ENCODE measurements at regions not wholly inside any gene's neighbourhood (a gene's known extent, or its start where the extent isn't known, plus 50 kb on each side); places are given as distances from the start of the nearest gene placed in this dataset.

DNA sequence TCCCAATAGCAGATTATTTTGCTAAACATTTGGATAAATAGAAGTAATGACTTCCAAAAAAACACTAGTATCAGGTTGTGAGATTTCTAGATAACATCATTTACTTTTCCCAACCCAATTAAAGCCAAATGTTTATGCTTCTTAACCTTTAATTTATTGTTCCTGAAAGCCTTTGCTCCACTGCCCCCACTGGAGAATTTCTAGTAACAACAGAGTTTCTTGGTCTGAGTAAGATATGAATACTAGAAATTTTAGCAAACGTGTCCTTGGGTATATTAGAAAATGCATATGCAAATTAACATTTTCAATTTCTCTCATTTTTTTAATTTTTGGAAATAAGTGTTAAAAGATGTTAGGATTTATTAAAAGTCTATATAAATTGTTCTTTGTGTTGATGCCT lies 958.0 kb upstream of the PHF14 start:
- Histone ChIP-seq H3K4me1 (no peaks in the 10 kb centered on the region), H3K27me3 (no peaks in the 10 kb centered on the region), H3K4me3 (no peak overlapping the region), H3K36me3 (ENCODE audit: low read depth, missing control alignments) (no peaks in the 10 kb centered on the region), H3K27ac (no peak overlapping the region), H3K9me3 (no peaks in the 10 kb centered on the region)
- 35 to 49% methylated on average over 1 of the region's 1 CpG for WGBS, 2 donors
- intact Hi-C loops (cut with DNase I; ENCODE audit: low total_unique reads) = no loop called here
- DNase-seq = no peak
- TF ChIP-seq POLR2A (IDR thresholded peaks at IDR 0.05) = no peak
- TF ChIP-seq, protein P1, sequence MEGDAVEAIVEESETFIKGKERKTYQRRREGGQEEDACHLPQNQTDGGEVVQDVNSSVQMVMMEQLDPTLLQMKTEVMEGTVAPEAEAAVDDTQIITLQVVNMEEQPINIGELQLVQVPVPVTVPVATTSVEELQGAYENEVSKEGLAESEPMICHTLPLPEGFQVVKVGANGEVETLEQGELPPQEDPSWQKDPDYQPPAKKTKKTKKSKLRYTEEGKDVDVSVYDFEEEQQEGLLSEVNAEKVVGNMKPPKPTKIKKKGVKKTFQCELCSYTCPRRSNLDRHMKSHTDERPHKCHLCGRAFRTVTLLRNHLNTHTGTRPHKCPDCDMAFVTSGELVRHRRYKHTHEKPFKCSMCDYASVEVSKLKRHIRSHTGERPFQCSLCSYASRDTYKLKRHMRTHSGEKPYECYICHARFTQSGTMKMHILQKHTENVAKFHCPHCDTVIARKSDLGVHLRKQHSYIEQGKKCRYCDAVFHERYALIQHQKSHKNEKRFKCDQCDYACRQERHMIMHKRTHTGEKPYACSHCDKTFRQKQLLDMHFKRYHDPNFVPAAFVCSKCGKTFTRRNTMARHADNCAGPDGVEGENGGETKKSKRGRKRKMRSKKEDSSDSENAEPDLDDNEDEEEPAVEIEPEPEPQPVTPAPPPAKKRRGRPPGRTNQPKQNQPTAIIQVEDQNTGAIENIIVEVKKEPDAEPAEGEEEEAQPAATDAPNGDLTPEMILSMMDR (IDR thresholded peaks at IDR 0.05) = no peak

DNA sequence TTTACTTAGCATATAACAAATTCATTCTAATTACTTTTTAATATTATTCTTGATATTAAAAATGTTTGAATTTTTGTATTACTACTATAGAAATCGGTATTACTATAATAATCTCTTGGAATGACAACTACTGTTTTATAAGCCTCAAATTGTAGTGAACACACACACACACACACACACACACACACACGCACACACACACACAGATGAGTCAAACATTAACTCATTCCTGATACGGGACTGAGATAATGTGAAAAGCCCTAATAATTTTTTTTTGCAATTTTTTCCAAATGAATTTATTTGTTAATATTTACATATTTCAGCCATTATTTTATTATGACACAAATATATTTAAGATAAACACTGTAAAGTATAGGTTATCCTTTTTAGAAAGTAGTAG lies 951.2 kb upstream of the PHF14 start:
- no peak for DNase-seq
- WGBS, 2 donors = 83 to 91% methylated on average over 3 of the region's 3 CpGs
- intact Hi-C loops (cut with DNase I; ENCODE audit: low total_unique reads) = no loop called here

DNA sequence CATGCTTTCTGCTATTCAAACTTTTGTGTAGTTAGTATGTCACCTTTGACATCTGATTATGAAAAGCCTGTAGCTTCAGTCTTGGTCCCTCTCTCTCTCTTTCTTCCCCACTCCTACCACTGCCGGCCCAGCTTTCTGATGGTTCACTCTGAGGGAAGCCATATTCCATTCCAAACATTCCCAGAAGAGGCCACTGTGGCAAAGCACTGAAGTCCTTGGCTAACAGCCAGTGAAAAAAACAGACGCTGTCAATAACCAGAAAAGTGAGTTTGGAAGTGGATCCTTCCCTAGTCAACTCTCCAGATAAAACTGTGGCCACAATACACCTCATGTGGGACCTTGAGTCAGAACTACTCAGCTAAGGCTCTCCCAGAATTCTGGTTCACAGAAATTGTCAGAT lies 950.7 kb upstream of the PHF14 start:
- H3K27ac ChIP-seq = no peak overlapping the region
- no peaks in the 10 kb centered on the region for H3K27me3 ChIP-seq
- no peaks in the 10 kb centered on the region for H3K9me3 ChIP-seq
- H3K4me1 ChIP-seq = no peaks in the 10 kb centered on the region
- intact Hi-C loops (cut with DNase I; ENCODE audit: low total_unique reads) = no loop called here
- WGBS, 2 donors = 32 to 35% methylated on average over 2 of the region's 2 CpGs
- H3K36me3 ChIP-seq (ENCODE audit: low read depth, missing control alignments) = no peaks in the 10 kb centered on the region
- no peak for TF ChIP-seq POLR2A (IDR thresholded peaks at IDR 0.05)
- TF ChIP-seq, protein P1 (IDR thresholded peaks at IDR 0.05) = peak in 1 of 3 experiments; percentile 13
- H3K4me3 ChIP-seq = no peak overlapping the region
- peak; percentile 17 for DNase-seq

More for the DNA sequence above, 951.2 kb upstream of the PHF14 start:
- no peaks in the 10 kb centered on the region for H3K27me3 ChIP-seq
- no peaks in the 10 kb centered on the region for H3K4me1 ChIP-seq
- H3K4me3 ChIP-seq = no peak overlapping the region
- no peaks in the 10 kb centered on the region for H3K9me3 ChIP-seq
- H3K27ac ChIP-seq = no peak overlapping the region
- no peak for TF ChIP-seq POLR2A (IDR thresholded peaks at IDR 0.05)
- TF ChIP-seq, protein P1 (IDR thresholded peaks at IDR 0.05) = no peak
- no peaks in the 10 kb centered on the region for H3K36me3 ChIP-seq (ENCODE audit: low read depth, missing control alignments)

DNA sequence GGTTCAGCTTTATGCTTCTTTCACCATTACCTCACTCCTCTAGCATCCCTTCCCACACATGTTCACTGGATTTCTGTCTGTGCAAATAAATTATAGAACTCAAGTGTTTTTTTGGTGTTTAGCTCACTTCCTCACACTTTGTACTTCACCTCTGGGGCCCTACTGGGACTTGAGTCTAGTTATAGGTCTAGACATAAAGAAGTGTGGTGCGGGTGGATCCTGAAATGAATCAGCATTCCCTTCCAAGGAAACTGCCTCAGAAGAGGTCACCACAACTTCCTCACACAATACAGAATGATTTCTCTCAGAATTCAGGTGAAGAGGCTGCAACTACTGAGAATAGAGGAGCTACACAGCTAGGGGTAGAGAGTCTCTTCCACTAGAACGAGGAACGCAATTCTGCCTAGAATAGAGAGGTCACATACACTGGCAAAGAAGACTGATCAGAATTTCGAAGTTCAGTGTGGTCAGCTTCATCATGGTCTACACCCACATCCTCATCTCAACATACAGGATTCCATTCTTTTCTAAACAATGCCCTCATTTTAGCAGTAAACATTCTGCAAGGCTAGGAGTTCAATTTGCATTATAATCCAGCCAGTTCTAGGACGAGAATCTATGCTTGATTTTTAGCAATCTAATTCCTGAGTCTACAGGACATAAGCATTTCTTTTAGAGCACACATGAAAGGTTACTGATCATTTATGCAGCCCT lies 938.7 kb upstream of the PHF14 start:
- no peaks in the 10 kb centered on the region for H3K36me3 ChIP-seq (ENCODE audit: low read depth, missing control alignments)
- TF ChIP-seq, protein P1 (IDR thresholded peaks at IDR 0.05) = no peak
- TF ChIP-seq POLR2A (IDR thresholded peaks at IDR 0.05) = no peak
- no peaks in the 10 kb centered on the region for H3K27me3 ChIP-seq
- no peak overlapping the region for H3K27ac ChIP-seq
- H3K4me1 ChIP-seq = no peaks in the 10 kb centered on the region
- no peak overlapping the region for H3K4me3 ChIP-seq
- WGBS, 2 donors = 81 to 87% methylated on average over 5 of the region's 5 CpGs
- intact Hi-C loops (cut with DNase I; ENCODE audit: low total_unique reads) = no loop called here
- H3K9me3 ChIP-seq = no peaks in the 10 kb centered on the region
- DNase-seq = no peak

DNA sequence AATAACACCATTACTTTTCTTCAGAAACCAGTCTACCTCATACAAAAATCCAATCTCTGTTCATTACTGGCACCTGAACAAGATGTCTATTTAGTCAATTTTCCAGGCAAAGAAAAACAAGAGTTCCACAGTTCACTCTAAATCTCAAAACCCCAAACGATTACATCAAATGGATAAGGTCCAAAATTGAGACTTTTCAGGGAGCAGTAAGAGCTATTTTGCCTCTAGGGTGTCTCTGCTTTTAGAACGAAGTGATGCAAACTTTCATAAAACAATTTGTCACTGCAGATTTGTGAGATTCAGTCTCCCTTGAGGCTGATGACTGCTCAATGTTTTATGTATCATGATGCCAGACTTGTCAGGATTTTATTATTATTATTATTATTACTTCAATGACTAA lies 937.0 kb upstream of the PHF14 start:
- Histone ChIP-seq H3K36me3 (ENCODE audit: low read depth, missing control alignments) (no peaks in the 10 kb centered on the region), H3K9me3 (no peaks in the 10 kb centered on the region), H3K4me3 (no peak overlapping the region), H3K27ac (no peak overlapping the region), H3K4me1 (no peaks in the 10 kb centered on the region), H3K27me3 (no peaks in the 10 kb centered on the region)
- TF ChIP-seq, protein P1 (IDR thresholded peaks at IDR 0.05) = no peak
- TF ChIP-seq POLR2A (IDR thresholded peaks at IDR 0.05) = no peak
- WGBS, 2 donors = 74 to 82% methylated on average over 2 of the region's 2 CpGs
- intact Hi-C loops (cut with DNase I; ENCODE audit: low total_unique reads) = no loop called here
- no peak for DNase-seq

Measured in testis (tissue), 2 donors.